ENCODE measurements at regions not wholly inside any gene's neighbourhood (a gene's known extent, or its start where the extent isn't known, plus 50 kb on each side); places are given as distances from the start of the nearest gene placed in this dataset.

DNA sequence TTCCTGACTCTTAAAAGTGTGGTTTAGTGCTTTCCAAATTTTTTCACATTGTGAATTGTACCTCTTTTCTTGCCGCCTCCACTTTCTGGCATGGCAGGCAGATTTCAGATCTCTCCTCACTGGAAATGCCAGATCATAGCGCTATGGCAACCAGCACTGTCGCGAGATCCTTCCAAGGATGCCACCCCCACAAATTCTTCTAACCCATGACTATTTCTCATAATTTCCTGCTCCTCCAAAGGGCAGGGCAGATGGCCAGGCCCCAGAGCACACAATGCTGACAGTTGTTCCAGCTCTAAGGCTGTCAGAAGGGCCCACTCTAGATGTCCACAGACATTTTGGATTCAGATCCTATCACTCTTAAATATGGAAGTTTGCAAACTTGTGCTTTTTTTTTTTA lies 446.2 kb upstream of the RIOK2 start:
- no peak for TF ChIP-seq POLR2AphosphoS5 (IDR thresholded peaks at IDR 0.05; ENCODE audit: low read depth, low read length)
- TF ChIP-seq POLR2A (IDR thresholded peaks at IDR 0.05; ENCODE audit: low read depth, low read length): no peak
- TF ChIP-seq TAF1 (IDR thresholded peaks at IDR 0.05; ENCODE audit: borderline replicate concordance, low read depth, low read length): no peak

Data from GM12892 (cell line).